ENCODE measurements at regions not wholly inside any gene's neighbourhood (a gene's known extent, or its start where the extent isn't known, plus 50 kb on each side); places are given as distances from the start of the nearest gene placed in this dataset.

DNA sequence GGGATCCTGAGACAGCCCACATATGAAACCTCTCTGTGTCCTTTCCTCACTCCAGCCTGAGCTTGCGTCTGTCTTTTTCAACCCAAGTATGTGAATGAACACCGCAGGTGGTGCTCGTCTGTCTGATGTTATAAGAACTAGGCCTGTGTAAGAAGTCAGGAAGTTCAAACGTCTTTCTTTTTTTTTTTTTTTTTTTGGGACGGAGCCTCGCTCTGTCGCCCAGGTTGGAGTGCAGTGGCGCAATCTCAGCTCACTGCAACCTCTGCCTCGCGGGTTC lies 92.3 kb downstream of the ANKRD10 start:
- in situ Hi-C loops (cut with HindIII; ENCODE audit: low pct_unique_long_range_greater_than_20kb, low sequenced_read_pairs), result no loop called here

DNA sequence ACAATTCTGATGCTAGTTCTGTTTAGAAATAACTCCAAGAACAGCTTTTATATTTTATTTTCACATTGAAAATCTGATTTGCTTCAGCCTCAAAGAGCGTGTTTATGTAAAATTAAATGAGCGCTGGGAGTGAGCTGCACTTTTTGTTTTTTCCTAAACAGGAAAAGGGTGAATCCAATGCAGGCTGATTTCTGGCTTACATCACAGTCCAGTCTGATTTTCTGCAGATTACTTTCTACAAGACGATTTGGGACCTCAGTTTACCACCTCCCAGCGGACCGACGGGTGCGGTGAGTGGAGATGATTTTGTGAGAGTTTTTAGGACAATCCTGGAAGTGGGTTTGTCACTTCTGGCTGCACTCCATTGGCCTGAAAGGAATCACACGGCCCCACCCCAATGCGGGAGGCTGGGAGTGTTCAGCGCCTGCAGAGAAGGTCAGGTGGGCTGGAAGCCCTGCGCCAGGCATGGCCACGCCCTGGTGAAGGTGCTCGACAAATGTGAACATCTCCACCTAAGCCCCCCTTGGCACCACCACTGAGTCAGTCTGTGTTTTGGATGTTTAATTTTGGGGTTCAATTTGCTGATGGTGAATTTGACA lies 90.1 kb downstream of the ANKRD10 start:
- in situ Hi-C loops (cut with HindIII; ENCODE audit: low pct_unique_long_range_greater_than_20kb, low sequenced_read_pairs), result no loop called here
- DNase-seq (ENCODE audit: low read depth), result no peak

More for the DNA sequence above, 92.3 kb downstream of the ANKRD10 start:
- DNase-seq (ENCODE audit: low read depth), result no peak

- in situ Hi-C loops (cut with HindIII; ENCODE audit: low pct_unique_long_range_greater_than_20kb, low sequenced_read_pairs), result no loop called here
- DNase-seq (ENCODE audit: low read depth), result no peak
Observed at GRCh38 chr13:110825516-110825915, 89.4 kb downstream of the ANKRD10 start.

DNA sequence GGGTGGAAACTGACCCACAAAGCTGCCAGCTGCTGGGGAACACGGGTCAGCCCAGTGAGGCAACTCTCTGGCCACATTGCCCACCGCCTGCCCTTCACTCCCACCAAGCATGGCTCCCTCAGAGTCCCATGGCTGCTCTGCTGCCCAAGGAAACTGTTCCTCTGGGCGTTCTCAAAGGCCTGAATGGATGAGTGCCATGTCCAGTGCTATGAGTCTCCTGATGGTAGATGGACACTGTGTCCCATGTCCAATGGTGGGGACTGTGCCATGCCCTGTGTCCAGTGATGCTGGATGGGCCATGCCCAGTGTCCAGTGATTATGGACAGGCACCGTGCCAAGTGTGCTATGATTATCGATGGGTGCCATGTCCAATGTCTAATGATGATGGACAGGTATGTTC lies 88.8 kb downstream of the ANKRD10 start:
- in situ Hi-C loops (cut with HindIII; ENCODE audit: low pct_unique_long_range_greater_than_20kb, low sequenced_read_pairs), result no loop called here
- no peak for DNase-seq (ENCODE audit: low read depth)

DNA sequence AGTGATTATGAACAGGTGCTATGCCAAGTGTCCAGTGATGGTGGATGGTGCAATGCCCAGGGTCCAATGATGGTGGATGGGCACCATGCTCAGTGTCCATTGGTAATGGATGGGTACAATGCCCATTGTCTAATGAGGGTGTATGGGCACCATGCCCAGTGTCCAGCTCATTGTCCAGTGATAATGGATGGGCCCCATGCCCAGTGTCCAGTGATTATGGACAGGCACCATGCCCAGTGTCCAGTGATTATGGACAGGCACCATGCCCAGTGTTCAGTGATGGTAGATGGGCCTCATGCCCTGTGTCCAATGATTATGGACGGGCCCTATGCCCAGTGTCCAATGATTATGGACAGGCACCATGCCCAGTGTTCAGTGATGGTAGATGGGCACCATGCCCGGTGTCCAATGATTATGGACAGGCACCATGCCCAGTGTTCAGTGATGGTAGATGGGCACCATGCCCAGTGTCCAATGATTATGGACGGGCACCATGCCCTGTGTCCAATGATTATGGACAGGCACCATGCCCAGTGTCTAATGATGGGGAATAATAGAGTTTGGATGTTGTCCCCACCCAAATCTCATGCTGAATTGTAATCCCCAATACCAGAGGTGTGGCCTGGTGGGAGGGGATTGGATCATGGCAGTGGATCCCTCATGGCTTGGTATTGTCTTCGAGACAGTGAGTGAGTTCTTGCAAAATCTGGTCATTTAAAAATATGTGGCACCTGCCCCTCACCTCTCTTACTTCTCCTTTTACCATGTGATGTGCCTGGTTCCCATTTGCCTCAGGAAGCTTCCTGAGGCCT lies 87.8 kb downstream of the ANKRD10 start:
- no peak for DNase-seq (ENCODE audit: low read depth)
- in situ Hi-C loops (cut with HindIII; ENCODE audit: low pct_unique_long_range_greater_than_20kb, low sequenced_read_pairs), result no loop called here
